ENCODE measurements at regions not wholly inside any gene's neighbourhood (a gene's known extent, or its start where the extent isn't known, plus 50 kb on each side); places are given as distances from the start of the nearest gene placed in this dataset.
"Not testable (repeated sequence)": the region's sequence is repeated elsewhere in the genome, so short reads cannot be mapped to it uniquely, and the experiment has no call there.

DNA sequence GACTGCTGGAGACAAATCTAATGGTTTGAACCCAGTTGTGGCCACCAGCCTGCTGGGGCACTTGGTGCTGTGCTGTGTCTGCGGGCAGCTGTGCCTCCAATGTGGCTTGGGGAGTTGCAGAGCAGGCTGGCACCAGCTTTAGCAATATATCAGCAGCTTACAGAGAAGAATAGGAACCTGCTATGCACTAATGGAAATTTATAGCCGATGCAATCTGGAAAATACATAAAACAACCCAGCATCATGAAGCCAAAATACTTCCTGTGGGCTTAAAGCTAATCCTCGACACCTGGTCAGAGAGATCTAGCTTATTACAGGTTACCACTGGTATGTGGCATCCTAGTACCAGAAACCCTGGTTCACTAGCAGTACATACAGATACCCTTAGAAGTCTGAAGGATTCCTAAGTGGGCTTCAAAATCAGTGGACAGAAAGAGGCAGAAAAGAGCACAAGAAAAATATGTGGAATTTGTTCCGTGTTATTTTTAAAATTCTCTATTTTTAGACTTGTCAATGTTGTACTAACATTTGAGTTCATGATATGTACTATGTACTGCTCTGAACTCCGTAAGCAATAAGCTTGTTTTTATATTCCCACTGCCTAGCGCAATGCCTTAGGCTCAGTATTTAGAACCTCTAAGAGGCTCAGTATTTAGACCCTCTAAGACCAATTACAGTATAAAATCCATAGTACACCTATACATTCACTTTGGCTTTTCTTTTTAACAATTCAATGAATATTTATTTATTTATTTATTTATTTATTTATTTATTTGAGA lies 194.7 kb downstream of the UXS1 start:
- H3K4me1 ChIP-seq (ENCODE audit: insufficient read depth, low read length) = no peaks in the 10 kb centered on the region
- no peak overlapping the region for H3K4me3 ChIP-seq (ENCODE audit: low read length)
- H3K27ac ChIP-seq (ENCODE audit: low read length) = no peak overlapping the region
- H3K9me3 ChIP-seq (ENCODE audit: insufficient read depth, low read depth, low read length) = peaks cover 37% of the 10 kb centered on the region
- no peaks in the 10 kb centered on the region for H3K27me3 ChIP-seq (ENCODE audit: insufficient read depth, low read length)
- no peak overlapping the region for H3K9ac ChIP-seq (ENCODE audit: low read depth, low read length)
- no peaks in the 10 kb centered on the region for H3K36me3 ChIP-seq (ENCODE audit: insufficient read depth, low read depth, low read length)

- peaks cover 40% of the 10 kb centered on the region for H3K9me3 ChIP-seq (ENCODE audit: insufficient read depth, low read depth, low read length)
- no peak overlapping the region for H3K9ac ChIP-seq (ENCODE audit: low read depth, low read length)
- H3K36me3 ChIP-seq (ENCODE audit: insufficient read depth, low read depth, low read length) = no peaks in the 10 kb centered on the region
- no peak overlapping the region for H3K4me3 ChIP-seq (ENCODE audit: low read length)
- no peaks in the 10 kb centered on the region for H3K4me1 ChIP-seq (ENCODE audit: insufficient read depth, low read length)
- H3K27me3 ChIP-seq (ENCODE audit: insufficient read depth, low read length) = no peaks in the 10 kb centered on the region
- H3K27ac ChIP-seq (ENCODE audit: low read length) = no peak overlapping the region
Measured at GRCh38 chr2:105997711-105998110, 196.4 kb downstream of the UXS1 start.

DNA sequence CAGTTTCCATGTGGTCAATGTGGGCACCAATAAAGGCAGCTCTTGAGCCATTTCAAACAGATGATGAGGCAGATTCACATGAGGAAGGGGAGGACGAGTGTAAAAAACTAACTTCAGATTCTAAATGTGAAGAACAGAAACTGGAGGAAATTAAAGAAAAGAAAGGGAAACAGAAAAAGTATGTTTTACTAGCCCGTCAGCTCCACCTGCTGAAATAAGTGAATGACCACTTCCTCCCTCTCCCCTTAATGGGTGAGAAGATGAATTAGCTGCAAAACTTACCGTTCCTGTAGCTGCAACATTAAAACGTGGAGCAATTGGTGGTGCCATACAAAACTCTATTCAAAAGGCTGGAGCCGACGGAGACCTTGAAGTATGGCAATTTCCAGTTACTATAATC lies 203.5 kb downstream of the UXS1 start:
- Histone ChIP-seq H3K27me3 (ENCODE audit: insufficient read depth, low read length) (no peaks in the 10 kb centered on the region), H3K9me3 (ENCODE audit: insufficient read depth, low read depth, low read length) (peaks cover 76% of the 10 kb centered on the region), H3K36me3 (ENCODE audit: insufficient read depth, low read depth, low read length) (no peaks in the 10 kb centered on the region), H3K27ac (ENCODE audit: low read length) (no peak overlapping the region), H3K4me1 (ENCODE audit: insufficient read depth, low read length) (no peaks in the 10 kb centered on the region), H3K4me3 (ENCODE audit: low read length) (no peak overlapping the region), H3K9ac (ENCODE audit: low read depth, low read length) (no peak overlapping the region)

GRCh38 chr2:105989803-105990202 lies 204.3 kb downstream of the UXS1 start:
- not testable (repeated sequence) for H3K36me3 ChIP-seq (ENCODE audit: insufficient read depth, low read depth, low read length); H3K4me1 ChIP-seq (ENCODE audit: insufficient read depth, low read length); H3K9ac ChIP-seq (ENCODE audit: low read depth, low read length); H3K27me3 ChIP-seq (ENCODE audit: insufficient read depth, low read length); H3K4me3 ChIP-seq (ENCODE audit: low read length); H3K27ac ChIP-seq (ENCODE audit: low read length)
- peaks cover 70% of the 10 kb centered on the region for H3K9me3 ChIP-seq (ENCODE audit: insufficient read depth, low read depth, low read length)

GRCh38 chr2:105989070-105989469 lies 205.0 kb downstream of the UXS1 start:
- no peaks in the 10 kb centered on the region for H3K36me3 ChIP-seq (ENCODE audit: insufficient read depth, low read depth, low read length)
- no peaks in the 10 kb centered on the region for H3K27me3 ChIP-seq (ENCODE audit: insufficient read depth, low read length)
- H3K4me1 ChIP-seq (ENCODE audit: insufficient read depth, low read length) = no peaks in the 10 kb centered on the region
- peaks cover 63% of the 10 kb centered on the region for H3K9me3 ChIP-seq (ENCODE audit: insufficient read depth, low read depth, low read length)
- no peak overlapping the region for H3K27ac ChIP-seq (ENCODE audit: low read length)
- no peak overlapping the region for H3K9ac ChIP-seq (ENCODE audit: low read depth, low read length)
- no peak overlapping the region for H3K4me3 ChIP-seq (ENCODE audit: low read length)

DNA sequence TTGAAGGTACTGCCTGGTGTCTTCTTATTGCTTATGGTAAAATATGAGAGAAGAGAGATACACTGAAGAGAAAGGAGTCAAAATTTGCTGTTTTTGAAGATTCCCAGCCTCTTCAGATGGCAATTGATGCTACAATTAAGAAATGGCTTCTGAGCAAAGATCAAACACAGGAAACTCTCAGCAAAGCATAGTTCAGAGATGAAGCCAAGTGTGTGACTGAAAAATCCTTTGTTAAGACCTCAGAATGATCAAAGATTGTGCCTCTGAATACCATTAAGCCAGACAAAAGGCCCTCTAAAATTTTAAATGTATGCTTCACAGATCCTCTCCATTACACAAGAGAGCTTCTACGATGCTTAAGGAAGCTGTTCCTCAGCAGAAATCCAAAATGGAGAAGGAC lies 216.3 kb downstream of the UXS1 start:
- Histone ChIP-seq H3K9ac (ENCODE audit: low read depth, low read length) (no peak overlapping the region), H3K4me3 (ENCODE audit: low read length) (no peak overlapping the region), H3K27ac (ENCODE audit: low read length) (no peak overlapping the region), H3K27me3 (ENCODE audit: insufficient read depth, low read length) (no peaks in the 10 kb centered on the region), H3K9me3 (ENCODE audit: insufficient read depth, low read depth, low read length) (peaks cover 20% of the 10 kb centered on the region), H3K4me1 (ENCODE audit: insufficient read depth, low read length) (no peaks in the 10 kb centered on the region), H3K36me3 (ENCODE audit: insufficient read depth, low read depth, low read length) (no peaks in the 10 kb centered on the region)

- Histone ChIP-seq H3K36me3 (ENCODE audit: insufficient read depth, low read depth, low read length) (no peaks in the 10 kb centered on the region), H3K27ac (ENCODE audit: low read length) (no peak overlapping the region), H3K27me3 (ENCODE audit: insufficient read depth, low read length) (no peaks in the 10 kb centered on the region), H3K9me3 (ENCODE audit: insufficient read depth, low read depth, low read length) (peaks cover 20% of the 10 kb centered on the region), H3K9ac (ENCODE audit: low read depth, low read length) (no peak overlapping the region), H3K4me1 (ENCODE audit: insufficient read depth, low read length) (no peaks in the 10 kb centered on the region), H3K4me3 (ENCODE audit: low read length) (no peak overlapping the region)
Measured at GRCh38 chr2:105977212-105977611, 216.9 kb downstream of the UXS1 start.

GRCh38 chr2:105974812-105975211 lies 219.3 kb downstream of the UXS1 start:
- Histone ChIP-seq H3K36me3 (ENCODE audit: insufficient read depth, low read depth, low read length) (no peaks in the 10 kb centered on the region), H3K4me3 (ENCODE audit: low read length) (no peak overlapping the region), H3K9ac (ENCODE audit: low read depth, low read length) (no peak overlapping the region), H3K4me1 (ENCODE audit: insufficient read depth, low read length) (no peaks in the 10 kb centered on the region), H3K27ac (ENCODE audit: low read length) (no peak overlapping the region), H3K27me3 (ENCODE audit: insufficient read depth, low read length) (no peaks in the 10 kb centered on the region), H3K9me3 (ENCODE audit: insufficient read depth, low read depth, low read length) (peaks cover 20% of the 10 kb centered on the region)

DNA sequence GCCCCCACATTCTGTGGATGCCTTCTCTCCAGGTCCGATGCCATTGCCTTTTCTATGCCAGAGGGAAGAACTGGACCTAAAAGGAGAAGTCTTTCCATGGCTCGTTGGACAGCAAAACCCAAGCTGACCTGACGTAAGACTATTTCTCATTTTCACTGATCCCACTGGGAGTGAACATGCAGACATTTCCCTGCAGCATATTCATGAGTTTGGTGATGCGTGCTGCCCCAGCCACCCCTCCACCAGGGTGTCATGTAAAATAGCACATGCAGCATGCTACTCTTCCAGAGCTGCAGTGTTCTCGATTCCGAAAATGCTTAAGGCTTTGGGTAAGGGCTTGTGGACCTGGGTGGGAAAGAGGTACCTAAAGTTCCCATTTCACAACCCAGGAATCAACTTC lies 221.2 kb downstream of the UXS1 start:
- Histone ChIP-seq H3K27me3 (ENCODE audit: insufficient read depth, low read length) (no peaks in the 10 kb centered on the region), H3K36me3 (ENCODE audit: insufficient read depth, low read depth, low read length) (no peaks in the 10 kb centered on the region), H3K9me3 (ENCODE audit: insufficient read depth, low read depth, low read length) (peaks cover 11% of the 10 kb centered on the region), H3K4me1 (ENCODE audit: insufficient read depth, low read length) (no peaks in the 10 kb centered on the region), H3K27ac (ENCODE audit: low read length) (no peak overlapping the region), H3K4me3 (ENCODE audit: low read length) (no peak overlapping the region), H3K9ac (ENCODE audit: low read depth, low read length) (no peak overlapping the region)

DNA sequence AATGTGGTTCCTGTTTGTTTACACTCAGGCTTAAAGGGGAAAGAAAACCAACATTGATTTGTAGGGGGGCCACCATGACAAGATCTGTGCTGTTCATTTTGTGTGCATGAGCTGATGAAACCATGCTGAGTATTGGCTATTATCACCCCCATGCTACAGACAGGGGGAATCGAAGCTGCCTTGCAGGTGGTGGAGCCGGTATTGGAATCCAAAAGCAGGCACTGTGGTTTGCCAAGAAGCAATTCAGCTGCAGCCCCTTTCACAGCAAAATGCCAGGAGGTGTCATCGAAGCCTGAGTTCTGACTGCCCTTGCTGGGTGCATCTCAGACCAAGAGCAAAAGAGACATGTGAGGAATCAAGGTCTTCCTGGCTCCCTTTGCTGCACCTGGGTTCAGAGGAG lies 221.9 kb downstream of the UXS1 start:
- no peak overlapping the region for H3K4me3 ChIP-seq (ENCODE audit: low read length)
- no peak overlapping the region for H3K9ac ChIP-seq (ENCODE audit: low read depth, low read length)
- H3K4me1 ChIP-seq (ENCODE audit: insufficient read depth, low read length) = no peaks in the 10 kb centered on the region
- peaks cover 4% of the 10 kb centered on the region for H3K9me3 ChIP-seq (ENCODE audit: insufficient read depth, low read depth, low read length)
- no peaks in the 10 kb centered on the region for H3K27me3 ChIP-seq (ENCODE audit: insufficient read depth, low read length)
- H3K27ac ChIP-seq (ENCODE audit: low read length) = no peak overlapping the region
- no peaks in the 10 kb centered on the region for H3K36me3 ChIP-seq (ENCODE audit: insufficient read depth, low read depth, low read length)

GRCh38 chr2:105969552-105969951 lies 224.5 kb downstream of the UXS1 start:
- Histone ChIP-seq H3K9me3 (ENCODE audit: insufficient read depth, low read depth, low read length) (no peaks in the 10 kb centered on the region), H3K27ac (ENCODE audit: low read length) (no peak overlapping the region), H3K4me3 (ENCODE audit: low read length) (no peak overlapping the region), H3K4me1 (ENCODE audit: insufficient read depth, low read length) (no peaks in the 10 kb centered on the region), H3K36me3 (ENCODE audit: insufficient read depth, low read depth, low read length) (no peaks in the 10 kb centered on the region), H3K27me3 (ENCODE audit: insufficient read depth, low read length) (no peaks in the 10 kb centered on the region), H3K9ac (ENCODE audit: low read depth, low read length) (no peak overlapping the region)

DNA sequence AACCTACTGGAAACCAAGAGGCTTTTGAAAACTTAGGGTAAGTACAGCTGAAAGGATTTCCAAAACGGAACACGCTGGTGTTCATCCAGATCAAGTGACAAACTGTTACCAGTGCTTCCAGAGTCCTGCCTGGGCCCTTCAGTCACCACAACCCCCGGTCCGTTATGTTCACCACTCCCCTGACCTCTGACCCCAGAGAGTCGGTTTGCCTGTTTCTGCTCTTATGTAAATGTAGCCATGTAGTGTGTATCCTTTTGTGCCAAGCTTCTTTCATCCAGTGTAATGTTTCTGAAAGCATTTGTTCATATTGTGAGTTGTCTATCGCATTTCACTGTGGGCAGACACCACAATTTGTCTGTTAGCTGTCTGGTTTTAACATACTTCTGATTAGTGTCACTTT lies 217.5 kb downstream of the NCK2 start:
- Histone ChIP-seq H3K27ac (ENCODE audit: low read length) (peak overlapping the region; percentile 18), H3K36me3 (ENCODE audit: insufficient read depth, low read depth, low read length) (no peaks in the 10 kb centered on the region), H3K9ac (ENCODE audit: low read depth, low read length) (peak overlapping the region; percentile 13; the same call in 1 of the 2 replicates), H3K9me3 (ENCODE audit: insufficient read depth, low read depth, low read length) (peaks cover 7% of the 10 kb centered on the region; the same call in 1 of the 2 replicates), H3K4me1 (ENCODE audit: insufficient read depth, low read length) (peaks cover 10% of the 10 kb centered on the region; the same call in 1 of the 2 replicates), H3K27me3 (ENCODE audit: insufficient read depth, low read length) (no peaks in the 10 kb centered on the region), H3K4me3 (ENCODE audit: low read length) (no peak overlapping the region; the same call in 1 of the 2 replicates)
